B cell (primary cell): ENCODE measurements at regions not wholly inside any gene's neighbourhood (a gene's known extent, or its start where the extent isn't known, plus 50 kb on each side); places are given as distances from the start of the nearest gene placed in this dataset.
"Not testable (repeated sequence)": the region's sequence is repeated elsewhere in the genome, so short reads cannot be mapped to it uniquely, and the experiment has no call there.

Source experiments
- ATAC-seq: fragments of 200-7000 bp; cut with Tn5 transposase; one replicate; pipeline ENCODE4 v1.10.0; 2021; ENCODE audit warnings: low read depth, mild to moderate bottlenecking, moderate number of reproducible peaks, moderate library complexity
- CTCF ChIA-PET: fragments of 350-600 bp; sonication (Branson Sonifier 250); formaldehyde crosslinking; loops from one replicate; lab custom pipeline; 2021; ENCODE audit warnings: antibody characterized with exemption, inconsistent platforms; lab: Charles Lee
- POLR2A ChIA-PET: fragments of 350-600 bp; sonication (Branson Sonifier 250); formaldehyde crosslinking; loops from one replicate; lab custom pipeline; 2021; ENCODE audit warnings: antibody characterized with exemption; lab: Charles Lee
- DNase-seq: peaks from one replicate; pipeline ENCODE4 v3.0.0; 2013
- H2AFZ ChIP-seq: 2 replicates; pipeline ENCODE4 v1.6.1; 2012; ENCODE audit warnings: mild to moderate bottlenecking, low read depth, low read length; ENCODE audit not compliant: insufficient read depth, poor library complexity, severe bottlenecking
- H3K27ac ChIP-seq, 2 donors: 1 replicate in 1 of 2; 2 replicates in 1 of 2; pipeline ENCODE4 v1.5.1; 2012 to 2013; ENCODE audit warnings: low read length in 2 of 2, mild to moderate bottlenecking in 2 of 2, moderate library complexity in 1 of 2
- H3K27me3 ChIP-seq, 4 experiments: fragments of 200-600 bp in 1 of 4; sonication (generic) in 1 of 4; replicated peaks in 1 of 4; 1 replicate in 2 of 4; 2 replicates in 2 of 4; pipeline versions ENCODE4 v1.6.1 to v1.7.0; 2013 to 2016; ENCODE audit warnings: low read length in 3 of 4, mild to moderate bottlenecking in 2 of 4, mixed read lengths in 1 of 4, moderate library complexity in 1 of 4; ENCODE audit not compliant: insufficient read depth in 4 of 4, control insufficient read depth in 3 of 4; ENCODE audit errors: control extremely low read depth in 1 of 4
- H3K36me3 ChIP-seq, 2 experiments: replicated peaks in 1 of 2; 1 replicate in 1 of 2; 2 replicates in 1 of 2; pipeline versions ENCODE4 v1.6.1 to v1.7.1; 2013; ENCODE audit warnings: low read length in 1 of 2; ENCODE audit not compliant: insufficient read depth in 2 of 2, control insufficient read depth in 1 of 2; ENCODE audit errors: control extremely low read depth in 1 of 2, extremely low read depth in 1 of 2
- H3K4me1 ChIP-seq, 2 donors: fragments of 200-600 bp in 1 of 2; sonication (generic) in 1 of 2; 1 replicate in 1 of 2; 2 replicates in 1 of 2; pipeline versions ENCODE4 v1.5.1 to v1.6.1; 2013 to 2017; ENCODE audit warnings: low read length in 2 of 2; ENCODE audit not compliant: control insufficient read depth in 2 of 2, insufficient read depth in 2 of 2
- H3K4me2 ChIP-seq: replicated peaks from 2 replicates; pipeline ENCODE3; 2012; ENCODE audit warnings: mild to moderate bottlenecking, low read depth, low read length; ENCODE audit not compliant: poor library complexity, severe bottlenecking
- H3K4me3 ChIP-seq, 5 experiments: fragments of 200-600 bp in 1 of 5; sonication (generic) in 1 of 5; 1 replicate in 3 of 5; 2 replicates in 2 of 5; pipeline versions ENCODE4 v1.5.1 to v1.7.0; 2011 to 2016; ENCODE audit warnings: low read length in 4 of 5, mild to moderate bottlenecking in 4 of 5, low read depth in 2 of 5, control low read depth in 1 of 5, moderate library complexity in 1 of 5; ENCODE audit not compliant: insufficient read depth in 1 of 5; ENCODE audit errors: control extremely low read depth in 1 of 5, extremely low read depth in 1 of 5
- H3K79me2 ChIP-seq: fragments of 200-600 bp; sonication (generic); one replicate; pipeline ENCODE4 v1.6.0; 2016; ENCODE audit warnings: low read length; ENCODE audit not compliant: control insufficient read depth, insufficient read depth
- H3K9ac ChIP-seq: fragments of 200-600 bp; sonication (generic); 2 replicates; pipeline ENCODE4 v1.6.1; 2017; ENCODE audit warnings: mild to moderate bottlenecking, low read length, moderate library complexity
- H3K9me3 ChIP-seq, 3 donors: one replicate each; pipeline versions ENCODE4 v1.6.1 to v1.7.1; 2013; ENCODE audit warnings: low read length in 2 of 3; ENCODE audit not compliant: control insufficient read depth in 2 of 3, insufficient read depth in 1 of 3; ENCODE audit errors: control extremely low read depth in 1 of 3
- H4K20me1 ChIP-seq: 2 replicates; pipeline ENCODE4 v1.6.0; 2012; ENCODE audit warnings: mild to moderate bottlenecking, low read length; ENCODE audit not compliant: insufficient read depth, control insufficient read depth, poor library complexity, severe bottlenecking
- H3K27ac Mint-ChIP-seq: one replicate; pipeline ENCODE4 v1.8.0; 2021; ENCODE audit warnings: mixed read lengths
- H3K27me3 Mint-ChIP-seq: one replicate; pipeline ENCODE4 v1.8.0; 2021; ENCODE audit warnings: mixed read lengths
- H3K4me1 Mint-ChIP-seq: one replicate; pipeline ENCODE4 v1.8.0; 2021; ENCODE audit warnings: mixed read lengths
- H3K4me3 Mint-ChIP-seq: one replicate; pipeline ENCODE4 v1.8.0; 2021; ENCODE audit warnings: mixed read lengths
- H3K9me3 Mint-ChIP-seq: one replicate; pipeline ENCODE4 v1.8.0; 2022; ENCODE audit warnings: mixed read lengths; ENCODE audit not compliant: insufficient read depth
- CTCF ChIP-seq: fragments of 200-600 bp; IDR thresholded peaks from one replicate; pipeline ENCODE4 v1.8.0; 2022; ENCODE audit warnings: antibody characterized with exemption, mild to moderate bottlenecking
- EZH2 ChIP-seq: IDR thresholded peaks from 2 replicates; pipeline ENCODE4 v1.6.1; 2012; ENCODE audit warnings: borderline replicate concordance, low read depth, mild to moderate bottlenecking, moderate library complexity, low read length; ENCODE audit not compliant: insufficient read depth, poor library complexity, severe bottlenecking
- WGBS: methylation state at CpG from one replicate; pipeline ENCODE4 v1.1.5; 2013; ENCODE audit warnings: missing lambda C conversion rate; ENCODE audit not compliant: insufficient coverage; 5-methylcytosine and 5-hydroxymethylcytosine counted together
- intact Hi-C: fragments of 100-400 bp; cut with micrococcal nuclease; formaldehyde crosslinking; loops from one replicate; pipeline ENCODE4 v1.10.0; 2022

- not testable (repeated sequence) for H3K9me3 Mint-ChIP-seq, H3K4me1 Mint-ChIP-seq, H3K79me2 ChIP-seq
Observed at GRCh38 chrX:35221391-35221790, 278.8 kb downstream of the FAM47B start.

GRCh38 chrX:35244088-35244741 lies 301.6 kb downstream of the FAM47B start:
- Mint-ChIP-seq H3K4me1 (no peaks in the 10 kb centered on the region), H3K4me3 (no peak overlapping the region), H3K9me3 (peaks cover 3% of the 10 kb centered on the region), H3K27me3 (no peaks in the 10 kb centered on the region), H3K27ac (no peak overlapping the region)
- no peak for TF ChIP-seq EZH2
- no peak for TF ChIP-seq CTCF
- WGBS: 75% methylated on average over 1 of the region's 3 CpGs
- no peaks in the 10 kb centered on the region for H3K27me3 ChIP-seq
- no peak overlapping the region for H3K9ac ChIP-seq
- ChIA-PET CTCF (no interaction called here), POLR2A (no interaction called here)
- H3K27ac ChIP-seq: no peak overlapping the region
- no peak overlapping the region for H3K4me3 ChIP-seq
- DNase-seq: no peak
- no peaks in the 10 kb centered on the region for H4K20me1 ChIP-seq
- no peaks in the 10 kb centered on the region for H3K79me2 ChIP-seq
- intact Hi-C loops: no loop called here
- no peak for ATAC-seq
- H3K4me2 ChIP-seq: no peak overlapping the region
- H3K36me3 ChIP-seq: no peaks in the 10 kb centered on the region
- no peak overlapping the region for H2AFZ ChIP-seq
- H3K9me3 ChIP-seq: peaks cover 0 to 13% (median 0%) of the 10 kb centered on the region in 3 donors
- no peaks in the 10 kb centered on the region for H3K4me1 ChIP-seq

More at GRCh38 chrX:35221391-35221790, 278.8 kb downstream of the FAM47B start:
- H2AFZ ChIP-seq, ATAC-seq, H3K27me3 ChIP-seq, CTCF ChIA-PET, H3K4me3 Mint-ChIP-seq, H3K36me3 ChIP-seq, H3K4me3 ChIP-seq, H3K27ac Mint-ChIP-seq, H3K27ac ChIP-seq, H3K4me1 ChIP-seq, H4K20me1 ChIP-seq, DNase-seq, H3K9ac ChIP-seq, H3K9me3 ChIP-seq, POLR2A ChIA-PET, intact Hi-C loops, H3K4me2 ChIP-seq, H3K27me3 Mint-ChIP-seq: not testable (repeated sequence)
- 93% methylated on average over 11 of the region's 26 CpGs for WGBS
